ENCODE measurements at regions not wholly inside any gene's neighbourhood (a gene's known extent, or its start where the extent isn't known, plus 50 kb on each side); places are given as distances from the start of the nearest gene placed in this dataset.

GRCh38 chr12:17878714-17879113, 211.3 kb downstream of the RERGL start:
- Histone ChIP-seq H3K27ac (ENCODE audit: low read length in 2 of 2) (no peak overlapping the region), H3K4me3 (ENCODE audit: control extremely low read depth in 1 of 5, extremely low read depth in 1 of 5, insufficient read depth in 1 of 5, low read depth in 2 of 5, low read length in 4 of 5) (no peak overlapping the region), H3K36me3 (replicated peaks in 1 of 2; ENCODE audit: control extremely low read depth in 1 of 2, control insufficient read depth in 1 of 2, extremely low read depth in 1 of 2, insufficient read depth in 2 of 2, low read length in 1 of 2) (no peaks in the 10 kb centered on the region), H3K9ac (ENCODE audit: low read length) (no peak overlapping the region), H3K4me2 (replicated peaks; ENCODE audit: low read depth, low read length, poor library complexity, severe bottlenecking) (no peak overlapping the region), H4K20me1 (ENCODE audit: control insufficient read depth, insufficient read depth, low read length, poor library complexity, severe bottlenecking) (no peaks in the 10 kb centered on the region), H2AFZ (ENCODE audit: insufficient read depth, low read depth, low read length, poor library complexity, severe bottlenecking) (no peak overlapping the region), H3K9me3 (ENCODE audit: control extremely low read depth in 1 of 3, control insufficient read depth in 2 of 3, insufficient read depth in 1 of 3, low read length in 2 of 3) (peaks cover 0 to 8% (median 7%) of the 10 kb centered on the region in 3 donors), H3K4me1 (ENCODE audit: control insufficient read depth in 2 of 2, insufficient read depth in 2 of 2, low read length in 2 of 2) (no peaks in the 10 kb centered on the region), H3K27me3 (replicated peaks in 1 of 4; ENCODE audit: control extremely low read depth in 1 of 4, control insufficient read depth in 3 of 4, insufficient read depth in 4 of 4, low read length in 3 of 4) (no peaks in the 10 kb centered on the region), H3K79me2 (ENCODE audit: control insufficient read depth, insufficient read depth, low read length) (no peaks in the 10 kb centered on the region)
- DNase-seq (no peak), ATAC-seq (ENCODE audit: low read depth) (no peak)
- TF ChIP-seq EZH2 (IDR thresholded peaks at IDR 0.05; ENCODE audit: borderline replicate concordance, insufficient read depth, low read depth, low read length, poor library complexity, severe bottlenecking) (no peak), CTCF (IDR thresholded peaks at IDR 0.05) (no peak)
- no peaks in the 10 kb centered on the region for H3K27me3 Mint-ChIP-seq
- intact Hi-C loops (cut with micrococcal nuclease), result loop anchor here (5.0 kb wide), 1 partner anchor 96 kb away; no protein-coding TSS in a partner anchor
- H3K4me1 Mint-ChIP-seq, result no peaks in the 10 kb centered on the region
- no peak overlapping the region for H3K4me3 Mint-ChIP-seq
- WGBS (ENCODE audit: insufficient coverage), result 86% methylated on average over 1 of the region's 1 CpG
- ChIA-PET CTCF (no interaction called here), POLR2A (no interaction called here)
- H3K9me3 Mint-ChIP-seq (ENCODE audit: insufficient read depth), result peaks cover 4% of the 10 kb centered on the region
- H3K27ac Mint-ChIP-seq, result no peak overlapping the region

GRCh38 chr12:17875230-17875629, 214.8 kb downstream of the RERGL start:
- H3K9ac ChIP-seq (ENCODE audit: low read length), result no peak overlapping the region
- TF ChIP-seq EZH2 (IDR thresholded peaks at IDR 0.05; ENCODE audit: borderline replicate concordance, insufficient read depth, low read depth, low read length, poor library complexity, severe bottlenecking) (no peak), CTCF (IDR thresholded peaks at IDR 0.05) (no peak)
- intact Hi-C loops (cut with micrococcal nuclease), result loop anchor here (5.0 kb wide), 1 partner anchor 93 kb away; no protein-coding TSS in a partner anchor
- Mint-ChIP-seq H3K27ac (no peak overlapping the region), H3K4me3 (no peak overlapping the region), H3K9me3 (ENCODE audit: insufficient read depth) (peaks cover 11% of the 10 kb centered on the region), H3K27me3 (no peaks in the 10 kb centered on the region), H3K4me1 (no peaks in the 10 kb centered on the region)
- no peak for DNase-seq
- no peaks in the 10 kb centered on the region for H4K20me1 ChIP-seq (ENCODE audit: control insufficient read depth, insufficient read depth, low read length, poor library complexity, severe bottlenecking)
- H2AFZ ChIP-seq (ENCODE audit: insufficient read depth, low read depth, low read length, poor library complexity, severe bottlenecking), result no peak overlapping the region
- H3K27ac ChIP-seq (ENCODE audit: low read length in 2 of 2), result no peak overlapping the region
- no peak overlapping the region for H3K4me3 ChIP-seq (ENCODE audit: control extremely low read depth in 1 of 5, extremely low read depth in 1 of 5, insufficient read depth in 1 of 5, low read depth in 2 of 5, low read length in 4 of 5)
- ATAC-seq (ENCODE audit: low read depth), result no peak
- POLR2A ChIA-PET, result no interaction called here
- H3K4me2 ChIP-seq (replicated peaks; ENCODE audit: low read depth, low read length, poor library complexity, severe bottlenecking), result no peak overlapping the region
- no peaks in the 10 kb centered on the region for H3K4me1 ChIP-seq (ENCODE audit: control insufficient read depth in 2 of 2, insufficient read depth in 2 of 2, low read length in 2 of 2)
- H3K36me3 ChIP-seq (replicated peaks in 1 of 2; ENCODE audit: control extremely low read depth in 1 of 2, control insufficient read depth in 1 of 2, extremely low read depth in 1 of 2, insufficient read depth in 2 of 2, low read length in 1 of 2), result no peaks in the 10 kb centered on the region
- no peaks in the 10 kb centered on the region for H3K27me3 ChIP-seq (replicated peaks in 1 of 4; ENCODE audit: control extremely low read depth in 1 of 4, control insufficient read depth in 3 of 4, insufficient read depth in 4 of 4, low read length in 3 of 4)
- peaks cover 0 to 8% (median 7%) of the 10 kb centered on the region in 3 donors for H3K9me3 ChIP-seq (ENCODE audit: control extremely low read depth in 1 of 3, control insufficient read depth in 2 of 3, insufficient read depth in 1 of 3, low read length in 2 of 3)
- no peaks in the 10 kb centered on the region for H3K79me2 ChIP-seq (ENCODE audit: control insufficient read depth, insufficient read depth, low read length)
- CTCF ChIA-PET, result no interaction called here
